ENCODE measurements at regions not wholly inside any gene's neighbourhood (a gene's known extent, or its start where the extent isn't known, plus 50 kb on each side); places are given as distances from the start of the nearest gene placed in this dataset.

GRCh38 chr2:238694922-238695321 is 153.0 kb upstream of the TWIST2 start:
- 63% methylated on average over 2 of the region's 6 CpGs for whole genome bisulfite sequencing (ENCODE audit: insufficient coverage)
- no peaks in the 10 kb centered on the region for H3K36me3 ChIP-seq (replicated peaks in 1 of 2; ENCODE audit: control insufficient read depth in 1 of 2, insufficient read depth in 2 of 2, low read length in 2 of 2)
- intact Hi-C loops (cut with micrococcal nuclease) = no loop called here

GRCh38 chr2:238695538-238695937 is 152.3 kb upstream of the TWIST2 start:
- H4K20me1 ChIP-seq (ENCODE audit: insufficient read depth, low read length) = no peaks in the 10 kb centered on the region
- DNase-seq = no peak
- Mint-ChIP-seq H3K36me3 (no peaks in the 10 kb centered on the region), H3K9me3 (no peaks in the 10 kb centered on the region), H3K4me1 (no peaks in the 10 kb centered on the region), H3K27ac (no peak overlapping the region), H3K27me3 (ENCODE audit: low read depth in 3 of 3) (peaks cover 3 to 12% (median 9%) of the 10 kb centered on the region in 3 donors), H3K4me3 (no peak overlapping the region)
- H3K79me2 ChIP-seq (ENCODE audit: insufficient read depth, low read length) = no peaks in the 10 kb centered on the region
- H3K36me3 ChIP-seq (replicated peaks in 1 of 2; ENCODE audit: control insufficient read depth in 1 of 2, insufficient read depth in 2 of 2, low read length in 2 of 2) = no peaks in the 10 kb centered on the region
- 76% methylated on average over 3 of the region's 4 CpGs for WGBS (ENCODE audit: insufficient coverage)
- no peak for TF ChIP-seq CTCF (IDR thresholded peaks at IDR 0.05)
- H3K4me1 ChIP-seq (ENCODE audit: control insufficient read depth in 1 of 2, insufficient read depth in 2 of 2, low read length in 2 of 2) = no peaks in the 10 kb centered on the region
- H2AFZ ChIP-seq (ENCODE audit: insufficient read depth, low read depth, low read length, poor library complexity, severe bottlenecking) = no peak overlapping the region
- H3K27me3 ChIP-seq (ENCODE audit: control insufficient read depth in 2 of 2, insufficient read depth in 2 of 2, low read length in 2 of 2) = no peaks in the 10 kb centered on the region
- H3K9ac ChIP-seq (ENCODE audit: insufficient read depth, low read length, poor library complexity, severe bottlenecking) = no peak overlapping the region
- no peaks in the 10 kb centered on the region for H3K9me3 ChIP-seq (replicated peaks in 1 of 2; ENCODE audit: control insufficient read depth in 1 of 2, insufficient read depth in 1 of 2, low read length in 2 of 2)
- no peak overlapping the region for H3K27ac ChIP-seq (ENCODE audit: low read depth in 1 of 2, low read length in 2 of 2)
- intact Hi-C loops (cut with micrococcal nuclease) = no loop called here
- no peak overlapping the region for H3K4me2 ChIP-seq (replicated peaks; ENCODE audit: extremely low read depth, low read length, poor library complexity, severe bottlenecking)
- H3K4me3 ChIP-seq (replicated peaks in 1 of 3; ENCODE audit: low read depth in 2 of 3, low read length in 3 of 3) = no peak overlapping the region

More at GRCh38 chr2:238694922-238695321, 153.0 kb upstream of the TWIST2 start:
- no peaks in the 10 kb centered on the region for H3K79me2 ChIP-seq (ENCODE audit: insufficient read depth, low read length)
- no peaks in the 10 kb centered on the region for H3K4me1 ChIP-seq (ENCODE audit: control insufficient read depth in 1 of 2, insufficient read depth in 2 of 2, low read length in 2 of 2)
- Mint-ChIP-seq H3K36me3 (no peaks in the 10 kb centered on the region), H3K4me1 (no peaks in the 10 kb centered on the region), H3K27me3 (ENCODE audit: low read depth in 3 of 3) (peaks cover 3 to 15% (median 9%) of the 10 kb centered on the region in 3 donors), H3K4me3 (no peak overlapping the region), H3K9me3 (peaks cover 0 to 2% (median 0%) of the 10 kb centered on the region in 7 donors), H3K27ac (no peak overlapping the region)
- H3K4me3 ChIP-seq (replicated peaks in 1 of 3; ENCODE audit: low read depth in 2 of 3, low read length in 3 of 3) = no peak overlapping the region
- no peak overlapping the region for H3K27ac ChIP-seq (ENCODE audit: low read depth in 1 of 2, low read length in 2 of 2)
- no peaks in the 10 kb centered on the region for H4K20me1 ChIP-seq (ENCODE audit: insufficient read depth, low read length)
- no peaks in the 10 kb centered on the region for H3K27me3 ChIP-seq (ENCODE audit: control insufficient read depth in 2 of 2, insufficient read depth in 2 of 2, low read length in 2 of 2)
- DNase-seq = no peak
- no peaks in the 10 kb centered on the region for H3K9me3 ChIP-seq (replicated peaks in 1 of 2; ENCODE audit: control insufficient read depth in 1 of 2, insufficient read depth in 1 of 2, low read length in 2 of 2)
- H3K9ac ChIP-seq (ENCODE audit: insufficient read depth, low read length, poor library complexity, severe bottlenecking) = no peak overlapping the region
- TF ChIP-seq CTCF (IDR thresholded peaks at IDR 0.05) = no peak
- H3K4me2 ChIP-seq (replicated peaks; ENCODE audit: extremely low read depth, low read length, poor library complexity, severe bottlenecking) = no peak overlapping the region
- H2AFZ ChIP-seq (ENCODE audit: insufficient read depth, low read depth, low read length, poor library complexity, severe bottlenecking) = no peak overlapping the region

All from CD14-positive monocyte (primary cell).